ENCODE measurements at regions not wholly inside any gene's neighbourhood (a gene's known extent, or its start where the extent isn't known, plus 50 kb on each side); places are given as distances from the start of the nearest gene placed in this dataset.

DNA sequence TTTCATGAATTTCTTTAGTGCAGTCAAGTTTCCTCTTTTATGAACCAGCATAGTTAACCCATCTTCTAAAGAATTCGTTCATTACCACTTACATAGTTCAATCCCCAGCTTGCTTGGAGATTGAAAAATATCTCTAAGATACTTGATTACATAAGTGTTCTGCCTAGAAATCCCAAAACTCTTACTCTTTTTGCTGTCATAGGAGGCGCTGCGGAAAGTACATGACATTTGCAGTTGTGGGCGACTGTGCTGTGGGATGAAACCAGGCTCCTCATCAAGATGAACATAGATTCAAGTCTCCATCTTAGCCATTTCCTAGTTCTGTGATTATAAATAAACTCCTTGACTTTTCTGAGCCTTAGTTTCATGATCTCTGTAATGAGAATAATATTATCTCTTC, 107.1 kb upstream of the SORBS2 start:
- Mint-ChIP-seq H3K36me3 (peaks cover 2% of the 10 kb centered on the region), H3K9me3 (peaks cover 5% of the 10 kb centered on the region), H3K4me3 (no peak overlapping the region), H3K4me1 (peaks cover 14% of the 10 kb centered on the region), H3K27me3 (ENCODE audit: insufficient read depth, low read depth) (peaks cover 11% of the 10 kb centered on the region), H3K27ac (no peak overlapping the region)
- Histone ChIP-seq H2AFZ (replicated peaks) (no peak overlapping the region), H3F3A (ENCODE audit: low read depth) (no peaks in the 10 kb centered on the region), H3K4me3 (no peak overlapping the region), H4K20me1 (ENCODE audit: low read depth) (no peaks in the 10 kb centered on the region), H3K27ac (no peak overlapping the region), H3K27me3 (no peaks in the 10 kb centered on the region), H3K36me3 (no peaks in the 10 kb centered on the region), H3K79me2 (ENCODE audit: low read depth) (no peaks in the 10 kb centered on the region), H3K4me1 (peaks cover 9% of the 10 kb centered on the region), H3K4me2 (no peak overlapping the region), H3K9me3 (ENCODE audit: low read depth) (no peaks in the 10 kb centered on the region), H3K9ac (no peak overlapping the region)
- TF ChIP-seq EZH2 (IDR thresholded peaks at IDR 0.05): no peak
- TF ChIP-seq, protein P1, sequence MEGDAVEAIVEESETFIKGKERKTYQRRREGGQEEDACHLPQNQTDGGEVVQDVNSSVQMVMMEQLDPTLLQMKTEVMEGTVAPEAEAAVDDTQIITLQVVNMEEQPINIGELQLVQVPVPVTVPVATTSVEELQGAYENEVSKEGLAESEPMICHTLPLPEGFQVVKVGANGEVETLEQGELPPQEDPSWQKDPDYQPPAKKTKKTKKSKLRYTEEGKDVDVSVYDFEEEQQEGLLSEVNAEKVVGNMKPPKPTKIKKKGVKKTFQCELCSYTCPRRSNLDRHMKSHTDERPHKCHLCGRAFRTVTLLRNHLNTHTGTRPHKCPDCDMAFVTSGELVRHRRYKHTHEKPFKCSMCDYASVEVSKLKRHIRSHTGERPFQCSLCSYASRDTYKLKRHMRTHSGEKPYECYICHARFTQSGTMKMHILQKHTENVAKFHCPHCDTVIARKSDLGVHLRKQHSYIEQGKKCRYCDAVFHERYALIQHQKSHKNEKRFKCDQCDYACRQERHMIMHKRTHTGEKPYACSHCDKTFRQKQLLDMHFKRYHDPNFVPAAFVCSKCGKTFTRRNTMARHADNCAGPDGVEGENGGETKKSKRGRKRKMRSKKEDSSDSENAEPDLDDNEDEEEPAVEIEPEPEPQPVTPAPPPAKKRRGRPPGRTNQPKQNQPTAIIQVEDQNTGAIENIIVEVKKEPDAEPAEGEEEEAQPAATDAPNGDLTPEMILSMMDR (IDR thresholded peaks at IDR 0.05): no peak
- TF ChIP-seq EZH2phosphoT487 (IDR thresholded peaks at IDR 0.05): no peak
- no peak for DNase-seq (ENCODE audit: low spot score)

DNA sequence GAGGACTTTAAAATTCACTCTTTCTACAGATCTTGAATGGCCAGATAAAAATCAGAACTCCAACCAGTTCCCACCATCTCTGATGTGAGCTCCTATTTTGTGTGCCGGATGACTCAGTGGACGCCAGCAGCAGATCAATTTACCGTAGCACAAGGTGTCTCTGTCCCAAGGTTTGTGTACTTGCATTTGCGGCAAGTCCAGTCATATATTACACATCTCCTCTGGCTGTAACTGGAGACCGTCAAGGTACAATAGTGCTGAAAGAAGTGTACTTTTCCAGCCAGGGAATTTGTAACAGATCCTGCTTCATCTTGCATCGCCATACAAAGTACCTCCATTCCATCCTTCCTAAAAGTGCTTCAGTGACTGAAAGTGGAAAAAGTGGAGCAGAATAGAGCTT, 108.2 kb upstream of the SORBS2 start:
- Histone ChIP-seq H3K4me1 (peaks cover 9% of the 10 kb centered on the region), H3K27me3 (no peaks in the 10 kb centered on the region), H3K9ac (no peak overlapping the region), H3K36me3 (no peaks in the 10 kb centered on the region), H3K9me3 (ENCODE audit: low read depth) (no peaks in the 10 kb centered on the region), H4K20me1 (ENCODE audit: low read depth) (no peaks in the 10 kb centered on the region), H3K27ac (no peak overlapping the region), H2AFZ (replicated peaks) (no peak overlapping the region), H3K4me2 (no peak overlapping the region), H3K79me2 (ENCODE audit: low read depth) (no peaks in the 10 kb centered on the region), H3K4me3 (no peak overlapping the region), H3F3A (ENCODE audit: low read depth) (no peaks in the 10 kb centered on the region)
- TF ChIP-seq EZH2phosphoT487 (IDR thresholded peaks at IDR 0.05): no peak
- no peak for TF ChIP-seq EZH2 (IDR thresholded peaks at IDR 0.05)
- TF ChIP-seq, protein P1 (IDR thresholded peaks at IDR 0.05): no peak
- Mint-ChIP-seq H3K36me3 (peaks cover 5% of the 10 kb centered on the region), H3K27me3 (ENCODE audit: insufficient read depth, low read depth) (peaks cover 11% of the 10 kb centered on the region), H3K9me3 (peaks cover 10% of the 10 kb centered on the region), H3K27ac (no peak overlapping the region), H3K4me1 (peaks cover 15% of the 10 kb centered on the region), H3K4me3 (no peak overlapping the region)
- DNase-seq (ENCODE audit: low spot score): no peak

DNA sequence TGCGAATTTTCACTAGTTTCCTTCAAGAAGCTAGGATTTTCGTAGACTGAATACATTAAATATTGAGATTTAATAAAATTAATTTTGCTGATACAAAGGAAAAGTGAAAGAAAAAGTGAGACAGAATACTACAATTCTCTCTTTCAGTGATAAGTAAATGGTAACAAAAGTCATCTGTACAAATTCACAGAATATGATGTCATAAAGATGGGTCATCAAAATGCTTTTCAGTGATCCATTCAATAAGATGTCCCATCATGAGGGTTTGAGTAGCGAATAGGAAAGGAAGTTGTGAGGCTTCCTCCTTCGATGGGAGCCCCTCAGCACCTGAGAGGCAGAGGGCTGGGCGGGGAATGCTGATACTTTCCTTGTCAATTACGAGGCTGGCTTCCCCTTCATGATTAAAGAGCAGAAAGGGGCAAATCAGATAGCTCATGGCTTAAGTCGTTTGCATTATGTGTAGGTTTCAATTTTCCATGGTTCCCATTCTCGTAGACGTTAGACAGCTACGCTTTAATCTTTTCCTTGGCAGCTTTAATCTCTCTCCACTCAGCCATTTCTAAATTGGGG, 108.8 kb upstream of the SORBS2 start:
- H3K9me3 ChIP-seq (ENCODE audit: low read depth): no peaks in the 10 kb centered on the region
- Mint-ChIP-seq H3K4me1 (peaks cover 14% of the 10 kb centered on the region), H3K27ac (no peak overlapping the region), H3K4me3 (no peak overlapping the region), H3K36me3 (peaks cover 5% of the 10 kb centered on the region), H3K27me3 (ENCODE audit: insufficient read depth, low read depth) (peaks cover 10% of the 10 kb centered on the region), H3K9me3 (peaks cover 9% of the 10 kb centered on the region)
- H3K4me3 ChIP-seq: no peak overlapping the region
- no peak overlapping the region for H2AFZ ChIP-seq (replicated peaks)
- no peak overlapping the region for H3K4me2 ChIP-seq
- no peak overlapping the region for H3K9ac ChIP-seq
- H3K27me3 ChIP-seq: no peaks in the 10 kb centered on the region
- H3K4me1 ChIP-seq: peaks cover 10% of the 10 kb centered on the region
- no peaks in the 10 kb centered on the region for H3K36me3 ChIP-seq
- no peaks in the 10 kb centered on the region for H3K79me2 ChIP-seq (ENCODE audit: low read depth)
- H3K27ac ChIP-seq: no peak overlapping the region
- TF ChIP-seq EZH2 (IDR thresholded peaks at IDR 0.05) (no peak), EZH2phosphoT487 (IDR thresholded peaks at IDR 0.05) (no peak)
- TF ChIP-seq, protein P1 (IDR thresholded peaks at IDR 0.05): no peak
- no peaks in the 10 kb centered on the region for H4K20me1 ChIP-seq (ENCODE audit: low read depth)
- no peak for DNase-seq (ENCODE audit: low spot score)
- peaks cover 4% of the 10 kb centered on the region for H3F3A ChIP-seq (ENCODE audit: low read depth)

Measured in neural progenitor cell (in vitro differentiated cells).